HEK293 (cell line): ENCODE measurements at regions not wholly inside any gene's neighbourhood (a gene's known extent, or its start where the extent isn't known, plus 50 kb on each side); places are given as distances from the start of the nearest gene placed in this dataset.

Experiments used
- CTCF ChIA-PET: fragments of 350-600 bp; formaldehyde crosslinking; extraction: SDS; loops from one replicate; lab custom pipeline; 2021; ENCODE audit warnings: antibody characterized with exemption; lab: Yijun Ruan, JAX
- POLR2A ChIA-PET: fragments of 300-600 bp; formaldehyde crosslinking; extraction: SDS; loops from one replicate; lab custom pipeline; 2020; ENCODE audit warnings: antibody characterized with exemption, inconsistent platforms; lab: Yijun Ruan, JAX
- H3K27ac ChIP-seq: fragments of 200-500 bp; sonication (Bioruptor generic); 2 replicates; pipeline ENCODE4 v1.5.1; 2014; ENCODE audit warnings: low read depth, low read length, control low read depth, inconsistent platforms; ENCODE audit errors: extremely low read depth
- H3K36me3 ChIP-seq, 2 experiments: fragments of 200-500 bp in 1 of 2; sonication (Bioruptor generic) in 1 of 2; 1 replicate in 1 of 2; 2 replicates in 1 of 2; pipeline ENCODE4 v1.5.1; 2014 to 2017; ENCODE audit warnings: inconsistent platforms in 2 of 2, low read length in 2 of 2; ENCODE audit not compliant: control insufficient read depth in 2 of 2, insufficient read depth in 1 of 2
- H3K4me1 ChIP-seq: fragments of 200-500 bp; sonication (Bioruptor generic); 2 replicates; pipeline ENCODE4 v1.5.1; 2014; ENCODE audit warnings: mild to moderate bottlenecking, low read length, inconsistent platforms; ENCODE audit not compliant: control insufficient read depth, insufficient read depth
- H3K4me3 ChIP-seq: 2 replicates; pipeline ENCODE4 v1.5.1; 2011; ENCODE audit warnings: low read depth, mild to moderate bottlenecking, control low read depth, low read length, moderate library complexity
- H3K9me3 ChIP-seq: fragments of 200-500 bp; sonication (Bioruptor generic); 2 replicates; pipeline ENCODE4 v1.5.1; 2014; ENCODE audit warnings: low read depth, low read length, inconsistent platforms; ENCODE audit not compliant: control insufficient read depth, insufficient read depth
- BCL11A ChIP-seq: fragments of 450-650 bp; formaldehyde crosslinking; IDR thresholded peaks from 2 replicates; pipeline ENCODE4 v1.5.1; 2016; ENCODE audit warnings: low read depth, missing biosample characterization, missing genetic modification characterization
- IKZF3 ChIP-seq: fragments of 450-650 bp; IDR thresholded peaks from 2 replicates; pipeline ENCODE4 v1.5.0; 2018; ENCODE audit warnings: missing biosample characterization, mild to moderate bottlenecking, missing genetic modification characterization, moderate library complexity
- MYNN ChIP-seq: fragments of 450-650 bp; formaldehyde crosslinking; IDR thresholded peaks from 2 replicates; pipeline ENCODE4 v1.5.1; 2016; ENCODE audit warnings: missing biosample characterization, missing genetic modification characterization, borderline replicate concordance
- MZF1 ChIP-seq: fragments of 450-650 bp; formaldehyde crosslinking; IDR thresholded peaks from 2 replicates; pipeline ENCODE4 v1.5.1; 2017; ENCODE audit warnings: missing biosample characterization, missing genetic modification characterization, borderline replicate concordance
- SALL2 ChIP-seq: fragments of 450-650 bp; formaldehyde crosslinking; IDR thresholded peaks from 2 replicates; pipeline ENCODE4 v1.5.0; 2017; ENCODE audit warnings: missing biosample characterization, mild to moderate bottlenecking, missing genetic modification characterization, borderline replicate concordance
- ZEB2 ChIP-seq: fragments of 450-650 bp; formaldehyde crosslinking; IDR thresholded peaks from 2 replicates; pipeline ENCODE4 v1.5.1; 2016; ENCODE audit warnings: missing biosample characterization, missing genetic modification characterization
- ZNF302 ChIP-seq: fragments of 450-650 bp; formaldehyde crosslinking; IDR thresholded peaks from 2 replicates; pipeline ENCODE4 v1.5.1; 2016; ENCODE audit warnings: missing biosample characterization, missing genetic modification characterization, low read depth
- ZNF37A ChIP-seq: fragments of 450-650 bp; IDR thresholded peaks from 2 replicates; pipeline ENCODE4 v1.5.1; 2018; ENCODE audit warnings: missing biosample characterization, missing genetic modification characterization
- ZNF521 ChIP-seq: fragments of 450-650 bp; formaldehyde crosslinking; IDR thresholded peaks from 2 replicates; pipeline ENCODE4 v1.5.1; 2017; ENCODE audit warnings: missing biosample characterization, mild to moderate bottlenecking, missing genetic modification characterization
- ZNF624 ChIP-seq: fragments of 450-650 bp; formaldehyde crosslinking; IDR thresholded peaks from 2 replicates; pipeline ENCODE4 v1.5.1; 2017; ENCODE audit warnings: missing biosample characterization, missing genetic modification characterization
- ZNF701 ChIP-seq: fragments of 450-650 bp; formaldehyde crosslinking; IDR thresholded peaks from 2 replicates; pipeline ENCODE4 v1.5.1; 2016; ENCODE audit warnings: missing biosample characterization, missing genetic modification characterization
- ZNF791 ChIP-seq: fragments of 450-650 bp; formaldehyde crosslinking; IDR thresholded peaks from 2 replicates; pipeline ENCODE4 v1.5.1; 2016; ENCODE audit warnings: missing biosample characterization, missing genetic modification characterization
- ZNF792 ChIP-seq: fragments of 450-650 bp; formaldehyde crosslinking; IDR thresholded peaks from 2 replicates; pipeline ENCODE4 v1.5.1; 2016; ENCODE audit warnings: missing biosample characterization, missing genetic modification characterization
- ZNF830 ChIP-seq: fragments of 450-650 bp; IDR thresholded peaks from 2 replicates; pipeline ENCODE4 v1.5.0; 2018; ENCODE audit warnings: missing biosample characterization, missing genetic modification characterization, low read depth, mild to moderate bottlenecking, moderate library complexity
- TF ChIP-seq, protein P1 (sequence below): fragments of 450-650 bp; formaldehyde crosslinking; IDR thresholded peaks from 2 replicates; pipeline ENCODE4 v1.5.1; 2016; ENCODE audit warnings: missing biosample characterization, missing genetic modification characterization
- TF ChIP-seq, protein P2 (sequence below): fragments of 450-650 bp; formaldehyde crosslinking; IDR thresholded peaks from 2 replicates; pipeline ENCODE4 v1.5.1; 2016; ENCODE audit warnings: missing biosample characterization, missing genetic modification characterization
- TF ChIP-seq, protein P3 (sequence below): fragments of 450-650 bp; formaldehyde crosslinking; IDR thresholded peaks from 2 replicates; pipeline ENCODE4 v1.5.1; 2016; ENCODE audit warnings: missing biosample characterization, missing genetic modification characterization
- TF ChIP-seq, protein P4 (sequence below): fragments of 450-650 bp; formaldehyde crosslinking; IDR thresholded peaks from 2 replicates; pipeline ENCODE4 v1.5.1; 2017; ENCODE audit warnings: missing biosample characterization, missing genetic modification characterization
- TF ChIP-seq, protein P5 (sequence below): fragments of 450-650 bp; formaldehyde crosslinking; IDR thresholded peaks from 2 replicates; pipeline ENCODE4 v1.5.1; 2016; ENCODE audit warnings: missing biosample characterization, missing genetic modification characterization

DNA sequence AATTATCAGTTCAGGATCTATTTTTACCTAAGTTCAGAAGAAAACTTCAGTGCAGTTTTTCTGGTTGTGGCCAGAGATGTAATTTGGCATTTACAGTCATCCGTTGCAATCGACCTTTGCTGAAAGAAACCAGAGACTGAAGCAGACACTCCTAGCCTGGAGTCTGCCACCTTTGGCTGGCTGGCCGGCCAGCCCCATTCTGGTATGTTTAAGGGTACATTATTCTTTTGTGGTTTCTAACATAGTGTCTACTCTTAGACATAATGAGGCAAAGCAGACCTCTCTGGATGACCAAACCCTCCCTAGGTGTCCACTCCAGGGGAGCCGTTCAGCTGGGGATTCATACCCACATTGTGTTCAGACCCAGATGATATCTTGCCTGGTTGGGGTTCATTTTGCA, 275.9 kb upstream of the TPM1 start:
- H3K36me3 ChIP-seq = no peaks in the 10 kb centered on the region
- POLR2A ChIA-PET = no interaction called here
- no peaks in the 10 kb centered on the region for H3K9me3 ChIP-seq
- no peak overlapping the region for H3K4me3 ChIP-seq
- no peak overlapping the region for H3K27ac ChIP-seq
- no peaks in the 10 kb centered on the region; the same call in 1 of the 2 replicates for H3K4me1 ChIP-seq
- TF ChIP-seq, protein P1, sequence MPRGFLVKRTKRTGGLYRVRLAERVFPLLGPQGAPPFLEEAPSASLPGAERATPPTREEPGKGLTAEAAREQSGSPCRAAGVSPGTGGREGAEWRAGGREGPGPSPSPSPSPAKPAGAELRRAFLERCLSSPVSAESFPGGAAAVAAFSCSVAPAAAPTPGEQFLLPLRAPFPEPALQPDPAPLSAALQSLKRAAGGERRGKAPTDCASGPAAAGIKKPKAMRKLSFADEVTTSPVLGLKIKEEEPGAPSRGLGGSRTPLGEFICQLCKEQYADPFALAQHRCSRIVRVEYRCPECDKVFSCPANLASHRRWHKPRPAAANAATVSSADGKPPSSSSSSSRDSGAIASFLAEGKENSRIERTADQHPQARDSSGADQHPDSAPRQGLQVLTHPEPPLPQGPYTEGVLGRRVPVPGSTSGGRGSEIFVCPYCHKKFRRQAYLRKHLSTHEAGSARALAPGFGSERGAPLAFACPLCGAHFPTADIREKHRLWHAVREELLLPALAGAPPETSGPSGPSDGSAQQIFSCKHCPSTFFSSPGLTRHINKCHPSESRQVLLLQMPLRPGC (tag by site-specific recombination) = no peak
- no peak for TF ChIP-seq BCL11A (tag by site-specific recombination)
- TF ChIP-seq ZNF792 (tag by site-specific recombination) = no peak
- no peak for TF ChIP-seq ZNF791 (tag by site-specific recombination)
- TF ChIP-seq SALL2 (tag by site-specific recombination) = no peak
- TF ChIP-seq ZNF302 = no peak
- no peak for TF ChIP-seq IKZF3 (tag by site-specific recombination)
- no peak for TF ChIP-seq ZNF624 (tag by site-specific recombination)
- no peak for TF ChIP-seq ZNF521 (tag by site-specific recombination)
- TF ChIP-seq ZNF830 = no peak
- TF ChIP-seq, protein P2, sequence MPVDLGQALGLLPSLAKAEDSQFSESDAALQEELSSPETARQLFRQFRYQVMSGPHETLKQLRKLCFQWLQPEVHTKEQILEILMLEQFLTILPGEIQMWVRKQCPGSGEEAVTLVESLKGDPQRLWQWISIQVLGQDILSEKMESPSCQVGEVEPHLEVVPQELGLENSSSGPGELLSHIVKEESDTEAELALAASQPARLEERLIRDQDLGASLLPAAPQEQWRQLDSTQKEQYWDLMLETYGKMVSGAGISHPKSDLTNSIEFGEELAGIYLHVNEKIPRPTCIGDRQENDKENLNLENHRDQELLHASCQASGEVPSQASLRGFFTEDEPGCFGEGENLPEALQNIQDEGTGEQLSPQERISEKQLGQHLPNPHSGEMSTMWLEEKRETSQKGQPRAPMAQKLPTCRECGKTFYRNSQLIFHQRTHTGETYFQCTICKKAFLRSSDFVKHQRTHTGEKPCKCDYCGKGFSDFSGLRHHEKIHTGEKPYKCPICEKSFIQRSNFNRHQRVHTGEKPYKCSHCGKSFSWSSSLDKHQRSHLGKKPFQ (tag by site-specific recombination) = no peak
- TF ChIP-seq, protein P3, sequence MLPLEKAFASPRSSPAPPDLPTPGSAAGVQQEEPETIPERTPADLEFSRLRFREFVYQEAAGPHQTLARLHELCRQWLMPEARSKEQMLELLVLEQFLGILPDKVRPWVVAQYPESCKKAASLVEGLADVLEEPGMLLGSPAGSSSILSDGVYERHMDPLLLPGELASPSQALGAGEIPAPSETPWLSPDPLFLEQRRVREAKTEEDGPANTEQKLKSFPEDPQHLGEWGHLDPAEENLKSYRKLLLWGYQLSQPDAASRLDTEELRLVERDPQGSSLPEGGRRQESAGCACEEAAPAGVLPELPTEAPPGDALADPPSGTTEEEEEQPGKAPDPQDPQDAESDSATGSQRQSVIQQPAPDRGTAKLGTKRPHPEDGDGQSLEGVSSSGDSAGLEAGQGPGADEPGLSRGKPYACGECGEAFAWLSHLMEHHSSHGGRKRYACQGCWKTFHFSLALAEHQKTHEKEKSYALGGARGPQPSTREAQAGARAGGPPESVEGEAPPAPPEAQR (tag by site-specific recombination) = no peak
- no peak for TF ChIP-seq ZNF37A
- no peak for TF ChIP-seq MZF1 (tag by site-specific recombination)
- TF ChIP-seq, all 188 proteins: peak for 0
- CTCF ChIA-PET = interaction anchor here (0.6 to 1.7 kb wide), 2 partner anchors 19 to 24 kb away, joined by 3 to 6 read pairs; no protein-coding TSS in a partner anchor

GRCh38 chr15:62769604-62770003, 272.9 kb upstream of the TPM1 start:
- CTCF ChIA-PET = no interaction called here
- H3K4me3 ChIP-seq = no peak overlapping the region
- TF ChIP-seq, protein P4, sequence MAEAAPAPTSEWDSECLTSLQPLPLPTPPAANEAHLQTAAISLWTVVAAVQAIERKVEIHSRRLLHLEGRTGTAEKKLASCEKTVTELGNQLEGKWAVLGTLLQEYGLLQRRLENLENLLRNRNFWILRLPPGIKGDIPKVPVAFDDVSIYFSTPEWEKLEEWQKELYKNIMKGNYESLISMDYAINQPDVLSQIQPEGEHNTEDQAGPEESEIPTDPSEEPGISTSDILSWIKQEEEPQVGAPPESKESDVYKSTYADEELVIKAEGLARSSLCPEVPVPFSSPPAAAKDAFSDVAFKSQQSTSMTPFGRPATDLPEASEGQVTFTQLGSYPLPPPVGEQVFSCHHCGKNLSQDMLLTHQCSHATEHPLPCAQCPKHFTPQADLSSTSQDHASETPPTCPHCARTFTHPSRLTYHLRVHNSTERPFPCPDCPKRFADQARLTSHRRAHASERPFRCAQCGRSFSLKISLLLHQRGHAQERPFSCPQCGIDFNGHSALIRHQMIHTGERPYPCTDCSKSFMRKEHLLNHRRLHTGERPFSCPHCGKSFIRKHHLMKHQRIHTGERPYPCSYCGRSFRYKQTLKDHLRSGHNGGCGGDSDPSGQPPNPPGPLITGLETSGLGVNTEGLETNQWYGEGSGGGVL (tag by site-specific recombination) = no peak
- TF ChIP-seq, protein P5, sequence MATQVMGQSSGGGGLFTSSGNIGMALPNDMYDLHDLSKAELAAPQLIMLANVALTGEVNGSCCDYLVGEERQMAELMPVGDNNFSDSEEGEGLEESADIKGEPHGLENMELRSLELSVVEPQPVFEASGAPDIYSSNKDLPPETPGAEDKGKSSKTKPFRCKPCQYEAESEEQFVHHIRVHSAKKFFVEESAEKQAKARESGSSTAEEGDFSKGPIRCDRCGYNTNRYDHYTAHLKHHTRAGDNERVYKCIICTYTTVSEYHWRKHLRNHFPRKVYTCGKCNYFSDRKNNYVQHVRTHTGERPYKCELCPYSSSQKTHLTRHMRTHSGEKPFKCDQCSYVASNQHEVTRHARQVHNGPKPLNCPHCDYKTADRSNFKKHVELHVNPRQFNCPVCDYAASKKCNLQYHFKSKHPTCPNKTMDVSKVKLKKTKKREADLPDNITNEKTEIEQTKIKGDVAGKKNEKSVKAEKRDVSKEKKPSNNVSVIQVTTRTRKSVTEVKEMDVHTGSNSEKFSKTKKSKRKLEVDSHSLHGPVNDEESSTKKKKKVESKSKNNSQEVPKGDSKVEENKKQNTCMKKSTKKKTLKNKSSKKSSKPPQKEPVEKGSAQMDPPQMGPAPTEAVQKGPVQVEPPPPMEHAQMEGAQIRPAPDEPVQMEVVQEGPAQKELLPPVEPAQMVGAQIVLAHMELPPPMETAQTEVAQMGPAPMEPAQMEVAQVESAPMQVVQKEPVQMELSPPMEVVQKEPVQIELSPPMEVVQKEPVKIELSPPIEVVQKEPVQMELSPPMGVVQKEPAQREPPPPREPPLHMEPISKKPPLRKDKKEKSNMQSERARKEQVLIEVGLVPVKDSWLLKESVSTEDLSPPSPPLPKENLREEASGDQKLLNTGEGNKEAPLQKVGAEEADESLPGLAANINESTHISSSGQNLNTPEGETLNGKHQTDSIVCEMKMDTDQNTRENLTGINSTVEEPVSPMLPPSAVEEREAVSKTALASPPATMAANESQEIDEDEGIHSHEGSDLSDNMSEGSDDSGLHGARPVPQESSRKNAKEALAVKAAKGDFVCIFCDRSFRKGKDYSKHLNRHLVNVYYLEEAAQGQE (tag by site-specific recombination) = no peak
- no peak for TF ChIP-seq ZNF701 (tag by site-specific recombination)
- no peak for TF ChIP-seq MYNN (tag by site-specific recombination)
- TF ChIP-seq ZEB2 (tag by site-specific recombination) = no peak

More at GRCh38 chr15:62769604-62770003, 272.9 kb upstream of the TPM1 start:
- Histone ChIP-seq H3K4me1 (no peaks in the 10 kb centered on the region; the same call in 1 of the 2 replicates), H3K9me3 (no peaks in the 10 kb centered on the region), H3K36me3 (no peaks in the 10 kb centered on the region), H3K27ac (no peak overlapping the region)
- POLR2A ChIA-PET = no interaction called here
